HG02970 (cell line): ENCODE measurements at regions not wholly inside any gene's neighbourhood (a gene's known extent, or its start where the extent isn't known, plus 50 kb on each side); places are given as distances from the start of the nearest gene placed in this dataset.

Experiments used
- ATAC-seq: cut with Tn5 transposase; IDR thresholded peaks from one replicate; pipeline ENCODE4 v1.9.1; 2021; ENCODE audit warnings: mild to moderate bottlenecking, moderate library complexity, moderate number of reproducible peaks; ENCODE audit not compliant: unreplicated experiment, low FRiP score

DNA sequence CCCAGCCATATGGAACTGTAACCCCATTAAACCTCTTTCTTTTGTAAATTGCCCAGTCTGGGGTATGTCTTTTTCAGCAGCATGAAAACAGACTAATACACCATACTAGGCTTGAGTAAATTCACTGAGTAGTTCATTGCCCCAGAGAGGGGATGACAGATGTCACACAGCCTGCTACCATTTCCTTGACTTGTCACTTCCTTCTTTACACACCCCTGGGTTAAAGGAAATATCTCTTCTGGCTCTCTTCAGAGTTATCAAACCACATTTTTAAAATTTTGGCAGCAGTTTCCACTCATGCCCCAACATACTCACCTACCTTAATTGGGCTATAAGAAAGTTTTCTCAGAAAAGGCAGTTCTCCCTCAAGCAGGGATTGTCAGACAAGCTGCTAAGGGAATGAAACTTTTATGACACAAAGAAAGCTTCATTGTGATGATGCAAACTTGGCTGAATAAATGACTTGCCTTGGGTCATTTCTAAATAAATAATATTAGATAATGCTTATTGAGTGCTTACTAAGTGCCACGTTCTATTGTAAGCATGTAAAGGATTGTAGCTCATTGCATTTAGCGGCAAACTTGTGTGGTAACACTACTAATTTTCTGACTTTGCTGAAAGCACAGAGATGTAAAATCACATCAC is 68.0 kb upstream of the RBMS3 start:
- no peak for ATAC-seq

DNA sequence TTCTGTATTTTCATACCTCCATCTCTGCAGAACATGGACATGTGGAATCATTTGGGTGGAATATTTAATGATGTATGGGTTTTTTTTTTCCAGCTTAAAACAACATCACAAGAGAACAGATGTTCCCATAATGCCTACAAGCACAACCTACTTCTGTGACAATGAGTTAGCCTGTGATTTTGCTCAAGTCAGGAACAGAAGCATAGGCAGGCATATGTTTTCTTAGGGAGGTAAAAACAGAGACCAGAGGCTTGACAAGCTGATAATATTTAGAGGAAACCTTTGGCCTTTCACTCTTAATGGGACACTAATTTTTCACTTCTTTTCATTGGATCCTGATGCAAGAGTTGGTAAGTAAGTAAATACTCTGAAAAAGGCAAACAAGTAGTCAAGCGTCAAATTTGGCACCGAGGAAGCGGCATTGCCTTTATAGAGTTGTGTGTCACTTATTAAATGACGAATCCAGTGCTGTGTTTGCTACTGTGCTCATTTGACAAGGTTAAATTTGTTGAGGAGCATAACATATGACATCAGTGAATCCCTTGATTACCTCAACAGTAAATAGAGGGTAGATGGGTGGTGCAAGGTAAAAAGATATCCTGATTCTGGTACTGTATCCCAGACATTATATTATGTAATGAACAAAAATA is 66.7 kb upstream of the RBMS3 start:
- no peak for ATAC-seq

DNA sequence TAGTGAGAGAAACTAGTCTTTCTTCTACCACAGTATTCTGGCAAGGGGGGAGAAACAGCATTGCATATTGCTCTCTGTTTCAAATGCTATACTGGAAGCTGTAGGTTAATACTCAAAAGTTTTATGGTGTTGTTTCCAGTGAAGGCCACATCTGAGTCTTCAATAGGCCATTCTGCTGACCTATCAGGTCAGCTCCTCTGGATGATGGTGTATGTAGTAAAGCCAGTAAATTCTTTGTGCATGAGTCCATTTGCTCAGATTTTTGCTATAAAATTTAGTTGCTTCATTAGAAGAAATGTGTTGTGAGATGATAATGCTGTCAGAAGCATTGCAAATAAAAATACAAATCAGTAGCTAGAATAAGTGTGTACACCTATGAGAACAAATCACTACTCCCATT is 64.9 kb upstream of the RBMS3 start:
- no peak for ATAC-seq

DNA sequence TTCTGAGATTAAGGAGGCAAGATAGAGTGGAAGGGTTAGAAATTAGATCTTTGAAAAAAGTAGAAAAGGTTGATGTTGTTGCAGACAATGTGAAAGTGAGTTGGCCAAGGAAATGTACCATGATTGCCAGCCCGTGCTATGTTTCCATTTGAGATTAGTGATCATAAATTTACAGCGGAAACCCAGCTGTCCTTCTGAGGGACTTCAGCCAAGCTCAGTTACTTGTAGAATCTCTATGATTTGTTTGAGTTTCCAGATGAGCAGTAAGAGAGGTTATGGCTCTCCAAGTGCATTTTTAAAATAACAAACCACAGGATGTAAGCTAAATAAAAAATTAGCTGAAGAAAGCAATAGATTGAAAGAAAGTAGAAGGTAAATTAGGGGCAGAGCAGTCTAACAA is 54.2 kb upstream of the RBMS3 start:
- ATAC-seq = no peak

DNA sequence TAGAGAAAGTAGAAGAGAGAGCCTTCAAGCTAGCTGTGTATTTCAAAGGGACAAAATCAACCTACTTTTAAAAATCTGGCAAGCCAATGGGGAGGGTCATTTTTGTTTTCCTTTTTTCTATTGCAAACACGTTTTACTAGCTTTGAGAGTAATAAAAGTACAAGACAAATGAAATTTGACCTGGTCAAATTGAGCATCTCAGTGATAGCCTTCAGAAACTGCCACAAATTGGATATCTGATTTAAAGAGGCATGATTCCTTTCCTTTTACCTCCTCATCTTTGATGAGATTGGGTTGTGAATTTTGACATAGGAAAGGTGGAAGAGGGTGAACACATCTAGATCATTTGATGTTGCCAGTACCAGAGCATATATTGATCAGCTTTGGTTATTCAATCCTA is 53.6 kb upstream of the RBMS3 start:
- ATAC-seq = no peak
